Left ventricle myocardium inferior (tissue), 1 donor: ENCODE measurements at regions not wholly inside any gene's neighbourhood (a gene's known extent, or its start where the extent isn't known, plus 50 kb on each side); places are given as distances from the start of the nearest gene placed in this dataset.
A peak's percentile ranks its signal among the peaks of the same experiment; 100 is the strongest.

Experiments used
- DNase-seq: peaks from one replicate; pipeline ENCODE4 v3.0.0-alpha.2; 2020
- H3K27ac ChIP-seq: fragments of 200-600 bp; replicated peaks from 2 replicates; pipeline ENCODE4 v1.8.0; 2021
- H3K27me3 ChIP-seq: fragments of 200-600 bp; 2 replicates; pipeline ENCODE4 v1.8.0; 2021; ENCODE audit warnings: low read depth
- H3K36me3 ChIP-seq: fragments of 200-600 bp; 2 replicates; pipeline ENCODE4 v1.8.0; 2021
- H3K4me1 ChIP-seq: fragments of 200-600 bp; 2 replicates; pipeline ENCODE4 v1.8.0; 2021
- H3K4me3 ChIP-seq: fragments of 200-600 bp; 2 replicates; pipeline ENCODE4 v1.8.0; 2021; ENCODE audit warnings: mild to moderate bottlenecking, moderate library complexity
- H3K9me3 ChIP-seq: fragments of 200-600 bp; replicated peaks from 2 replicates; pipeline ENCODE4 v1.8.0; 2021
- CTCF ChIP-seq: fragments of 200-600 bp; IDR thresholded peaks from 2 replicates; pipeline ENCODE4 v1.8.0; 2021; ENCODE audit warnings: antibody characterized with exemption, mild to moderate bottlenecking, borderline replicate concordance
- intact Hi-C: fragments of 100-400 bp; cut with micrococcal nuclease; formaldehyde crosslinking; loops from one replicate; pipeline ENCODE4 v1.11.0; 2022
- donor health status: DM: no; HTN: yes; CAD: no; lungs with severe emphysema.

DNA sequence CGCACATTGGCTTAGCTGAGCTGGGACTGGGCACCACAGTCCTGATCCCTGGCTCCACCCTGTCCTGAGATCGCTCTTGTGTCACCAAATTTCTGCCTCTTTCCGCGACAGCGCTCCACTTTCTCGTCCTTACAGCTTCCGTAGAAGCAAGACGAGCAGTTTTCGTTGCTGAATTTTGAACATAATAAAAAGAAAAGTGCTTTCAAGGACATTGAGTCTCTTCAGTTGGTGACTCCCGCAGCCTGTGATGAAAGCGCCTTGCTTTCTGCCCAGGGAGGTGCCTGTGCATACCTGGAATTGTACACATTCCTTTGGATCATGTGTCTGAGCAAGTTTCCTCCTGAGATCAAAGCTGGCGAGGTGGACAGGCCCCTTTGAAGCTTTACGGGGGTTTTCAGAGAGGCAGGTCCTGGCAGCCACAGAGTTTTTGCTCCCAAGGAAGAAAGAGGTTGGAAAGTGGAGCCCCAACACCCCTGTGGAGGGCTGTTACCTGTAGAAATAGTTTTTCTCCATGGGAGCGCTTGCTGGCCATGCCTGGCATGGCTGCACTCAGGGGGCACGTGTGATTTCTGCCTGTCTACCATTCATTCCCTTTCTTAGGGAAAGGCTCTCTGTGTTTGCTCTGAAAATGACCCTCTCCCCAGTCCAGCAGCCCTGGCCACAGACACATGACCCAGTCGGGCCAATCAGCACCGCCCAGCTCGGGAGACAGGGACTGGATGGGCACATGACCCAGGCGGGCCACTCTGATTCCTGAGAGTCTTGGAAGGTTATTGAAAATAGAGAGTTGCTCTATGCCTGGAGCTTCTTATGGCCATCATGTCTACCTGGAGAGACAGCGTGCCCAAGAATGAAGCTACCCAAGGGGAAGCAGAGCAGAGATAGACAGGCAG, 115.6 kb upstream of the OTOS start:
- no peak for DNase-seq
- Histone ChIP-seq H3K27me3 (no peaks in the 10 kb centered on the region), H3K4me3 (peak overlapping the region; percentile 19), H3K9me3 (no peaks in the 10 kb centered on the region), H3K36me3 (no peaks in the 10 kb centered on the region), H3K27ac (peak overlapping the region; percentile 54), H3K4me1 (peaks cover 57% of the 10 kb centered on the region)
- intact Hi-C loops, result no loop called here
- no peak for TF ChIP-seq CTCF

- Histone ChIP-seq H3K36me3 (no peaks in the 10 kb centered on the region), H3K27ac (peak overlapping the region; percentile 54), H3K27me3 (no peaks in the 10 kb centered on the region), H3K9me3 (peaks cover 2% of the 10 kb centered on the region), H3K4me3 (no peak overlapping the region), H3K4me1 (peaks cover 48% of the 10 kb centered on the region)
- no peak for TF ChIP-seq CTCF
- no peak for DNase-seq
- intact Hi-C loops, result no loop called here
Observed at GRCh38 chr2:240256704-240257637, 116.5 kb upstream of the OTOS start.

GRCh38 chr2:240257940-240258580, 117.6 kb upstream of the OTOS start:
- no peak for DNase-seq
- Histone ChIP-seq H3K4me3 (no peak overlapping the region), H3K9me3 (peaks cover 13% of the 10 kb centered on the region), H3K27ac (peak overlapping the region; percentile 96), H3K27me3 (no peaks in the 10 kb centered on the region), H3K4me1 (peaks cover 41% of the 10 kb centered on the region), H3K36me3 (no peaks in the 10 kb centered on the region)
- TF ChIP-seq CTCF, result no peak
- intact Hi-C loops, result no loop called here

DNA sequence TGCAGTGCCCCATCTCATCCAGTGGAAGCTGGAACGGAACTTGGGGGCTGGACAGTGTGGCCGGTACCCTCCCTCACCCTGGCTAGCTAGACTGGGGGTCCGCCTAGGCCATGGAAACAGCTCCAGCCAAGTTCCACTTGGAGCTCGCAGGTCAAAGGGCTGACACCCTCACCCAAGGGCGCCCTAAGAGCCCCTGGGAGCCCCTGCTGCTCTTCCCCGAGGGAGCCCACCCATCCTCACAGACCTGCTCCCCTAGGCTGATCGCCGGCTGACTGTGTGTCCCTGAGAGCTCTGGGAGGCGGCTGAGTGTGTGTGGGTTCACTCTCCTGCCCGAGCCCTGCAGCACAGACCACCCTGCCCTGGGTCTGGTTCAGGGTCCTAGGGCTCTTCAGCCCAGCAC, 118.2 kb upstream of the OTOS start:
- Histone ChIP-seq H3K27ac (peak overlapping the region; percentile 96), H3K4me3 (no peak overlapping the region), H3K9me3 (peaks cover 19% of the 10 kb centered on the region), H3K27me3 (no peaks in the 10 kb centered on the region), H3K36me3 (no peaks in the 10 kb centered on the region), H3K4me1 (peaks cover 41% of the 10 kb centered on the region)
- no peak for TF ChIP-seq CTCF
- intact Hi-C loops, result no loop called here
- no peak for DNase-seq
